SK-N-SH treated with all-trans-retinoic acid at 6 μM for 48 hours (cell line): ENCODE measurements at regions not wholly inside any gene's neighbourhood (a gene's known extent, or its start where the extent isn't known, plus 50 kb on each side); places are given as distances from the start of the nearest gene placed in this dataset.

Experiments
- ARNTL ChIP-seq: fragments of 450-650 bp; formaldehyde crosslinking; IDR thresholded peaks from 2 replicates; pipeline ENCODE4 v1.5.0; 2020; ENCODE audit warnings: low read depth, mild to moderate bottlenecking, moderate library complexity, borderline replicate concordance
- BACH2 ChIP-seq: fragments of 250-450 bp; sonication (Bioruptor Pico); IDR thresholded peaks from 2 replicates; pipeline ENCODE4 v1.9.0; 2021; ENCODE audit warnings: mild to moderate bottlenecking, borderline replicate concordance
- CREB5 ChIP-seq: fragments of 250-450 bp; sonication (Bioruptor Pico); IDR thresholded peaks from 2 replicates; pipeline ENCODE4 v1.5.1; 2020; ENCODE audit warnings: low read depth, mild to moderate bottlenecking, moderate library complexity
- ISL1 ChIP-seq: fragments of 250-450 bp; sonication (Bioruptor Pico); IDR thresholded peaks from 2 replicates; pipeline ENCODE4 v2.1.2; 2022; ENCODE audit warnings: mild to moderate bottlenecking, moderate library complexity
- OSR1 ChIP-seq: fragments of 250-450 bp; sonication (Bioruptor Pico); IDR thresholded peaks from 2 replicates; pipeline ENCODE4 v1.8.0; 2022; ENCODE audit warnings: moderate library complexity, mild to moderate bottlenecking, inconsistent platforms
- POU6F1 ChIP-seq: fragments of 250-450 bp; sonication (Bioruptor Pico); IDR thresholded peaks from 2 replicates; pipeline ENCODE4 v1.8.0; 2021; ENCODE audit warnings: low read depth, mild to moderate bottlenecking, moderate library complexity, borderline replicate concordance
- PPARA ChIP-seq: fragments of 250-450 bp; sonication (Bioruptor Pico); IDR thresholded peaks from 2 replicates; pipeline ENCODE4 v1.5.0; 2020; ENCODE audit warnings: mild to moderate bottlenecking, borderline replicate concordance
- RARB ChIP-seq: fragments of 250-450 bp; sonication (Bioruptor Pico); IDR thresholded peaks from 2 replicates; pipeline ENCODE4 v1.8.0; 2021; ENCODE audit warnings: mild to moderate bottlenecking, moderate library complexity
- SNAI2 ChIP-seq: fragments of 250-450 bp; sonication (Bioruptor Pico); IDR thresholded peaks from 2 replicates; pipeline ENCODE4 v1.5.0; 2020; ENCODE audit warnings: mild to moderate bottlenecking, moderate library complexity
- TOX ChIP-seq: fragments of 250-450 bp; sonication (Bioruptor Pico); IDR thresholded peaks from 2 replicates; pipeline ENCODE4 v1.8.0; 2021; ENCODE audit warnings: mild to moderate bottlenecking, moderate library complexity, borderline replicate concordance
- ZNF565 ChIP-seq: fragments of 450-650 bp; formaldehyde crosslinking; conservative IDR thresholded peaks from 2 replicates; pipeline ENCODE4 v1.5.0; 2020; ENCODE audit warnings: low read depth, mild to moderate bottlenecking, moderate library complexity

GRCh38 chr14:101494826-101495225 is 66.5 kb upstream of the DIO3 start:
- TF ChIP-seq ARNTL (CRISPR knock-in tag), result no peak
- TF ChIP-seq OSR1 (CRISPR knock-in tag), result no peak
- TF ChIP-seq CREB5 (CRISPR knock-in tag), result no peak
- TF ChIP-seq TOX (CRISPR knock-in tag), result no peak
- no peak for TF ChIP-seq ISL1 (CRISPR knock-in tag)
- no peak for TF ChIP-seq RARB
- no peak for TF ChIP-seq PPARA
- TF ChIP-seq POU6F1, result no peak
- no peak for TF ChIP-seq ZNF565 (CRISPR knock-in tag)
- TF ChIP-seq SNAI2 (CRISPR knock-in tag), result no peak
- TF ChIP-seq BACH2, result no peak
